IMR-90 (cell line): ENCODE measurements at regions not wholly inside any gene's neighbourhood (a gene's known extent, or its start where the extent isn't known, plus 50 kb on each side); places are given as distances from the start of the nearest gene placed in this dataset.

ENCODE experiments used
- ATAC-seq: fragments of 200-7000 bp; cut with Tn5 transposase; 2 replicates; pipeline ENCODE4 v1.9.1; 2020; ENCODE audit warnings: low read depth, mild to moderate bottlenecking, moderate library complexity
- BruUV-seq: library from RNA; stranded (reverse); fragments of 400-500 nt; replicated peaks from 2 replicates; lab custom pipeline; 2021; lab: Mats Ljungman, UMichigan
- CTCF ChIA-PET: fragments of 300-600 bp; formaldehyde crosslinking; extraction: SDS; loops from one replicate; lab custom pipeline; 2021; ENCODE audit warnings: antibody characterized with exemption; lab: Yijun Ruan, JAX
- POLR2A ChIA-PET: fragments of 300-600 bp; sonication (Branson Sonifier 250); formaldehyde crosslinking; loops from one replicate; lab custom pipeline; 2022; ENCODE audit warnings: antibody characterized with exemption; ENCODE audit not compliant: unreplicated experiment; lab: Charles Lee
- DNase-seq: peaks from one replicate; pipeline ENCODE4 v3.0.0; 2013
- H2AFZ ChIP-seq: replicated peaks from 2 replicates; pipeline ENCODE3; 2013; ENCODE audit warnings: low read length, mild to moderate bottlenecking; ENCODE audit not compliant: poor library complexity
- H2AK5ac ChIP-seq: 2 replicates; pipeline ENCODE4 v1.6.1; 2013; ENCODE audit warnings: low read depth, low read length, inconsistent platforms
- H2AK9ac ChIP-seq: replicated peaks from 2 replicates; pipeline ENCODE3; 2013; ENCODE audit warnings: mild to moderate bottlenecking, low read depth, low read length, moderate library complexity; ENCODE audit not compliant: poor library complexity
- H2BK120ac ChIP-seq: 2 replicates; pipeline ENCODE4 v1.6.1; 2013; ENCODE audit warnings: low read depth, low read length, inconsistent platforms
- H2BK15ac ChIP-seq: 3 replicates; pipeline ENCODE4 v1.6.1; 2013; ENCODE audit warnings: low read depth, low read length, inconsistent platforms
- H2BK20ac ChIP-seq: 2 replicates; pipeline ENCODE4 v1.6.1; 2013; ENCODE audit warnings: low read depth, mild to moderate bottlenecking, inconsistent platforms, low read length, moderate library complexity
- H2BK5ac ChIP-seq: 2 replicates; pipeline ENCODE4 v1.6.1; 2013; ENCODE audit warnings: mild to moderate bottlenecking, low read depth, low read length, inconsistent platforms; ENCODE audit not compliant: poor library complexity, severe bottlenecking
- H3K14ac ChIP-seq: replicated peaks from 2 replicates; pipeline ENCODE4 v1.6.1; 2013; ENCODE audit warnings: low read depth, low read length, inconsistent platforms
- H3K18ac ChIP-seq: 2 replicates; pipeline ENCODE4 v1.6.1; 2013; ENCODE audit warnings: low read depth, low read length, control low read depth
- H3K23ac ChIP-seq: 2 replicates; pipeline ENCODE4 v1.6.1; 2013; ENCODE audit warnings: low read depth, low read length, inconsistent platforms
- H3K27ac ChIP-seq: 2 replicates; pipeline ENCODE4 v1.5.1; 2013; ENCODE audit warnings: mild to moderate bottlenecking, control low read depth, low read length; ENCODE audit not compliant: insufficient read depth
- H3K27me3 ChIP-seq: 2 replicates; pipeline ENCODE4 v1.6.1; 2013; ENCODE audit warnings: low read length; ENCODE audit not compliant: control insufficient read depth, insufficient read depth
- H3K36me3 ChIP-seq: 2 replicates; pipeline ENCODE4 v1.6.1; 2013; ENCODE audit warnings: low read length, mixed read lengths; ENCODE audit not compliant: control insufficient read depth, insufficient read depth
- H3K4ac ChIP-seq: 2 replicates; pipeline ENCODE4 v1.6.1; 2013; ENCODE audit warnings: low read depth, low read length, inconsistent platforms
- H3K4me1 ChIP-seq: 2 replicates; pipeline ENCODE4 v1.6.1; 2013; ENCODE audit warnings: low read length, mixed read lengths; ENCODE audit not compliant: control insufficient read depth, insufficient read depth
- H3K4me2 ChIP-seq: 2 replicates; pipeline ENCODE4 v1.6.1; 2013; ENCODE audit warnings: low read depth, mild to moderate bottlenecking, control low read depth, low read length, moderate library complexity
- H3K4me3 ChIP-seq: 2 replicates; pipeline ENCODE4 v1.5.1; 2013; ENCODE audit warnings: low read depth, mild to moderate bottlenecking, control low read depth, low read length, moderate library complexity; ENCODE audit not compliant: insufficient read depth
- H3K56ac ChIP-seq: 2 replicates; pipeline ENCODE4 v1.6.1; 2013; ENCODE audit warnings: low read length, inconsistent platforms; ENCODE audit not compliant: insufficient read depth; ENCODE audit errors: extremely low read depth
- H3K79me1 ChIP-seq, 2 experiments: 2 replicates each; pipeline ENCODE4 v1.6.1; 2013; ENCODE audit warnings: low read length in 2 of 2, inconsistent platforms in 1 of 2, low read depth in 1 of 2
- H3K9ac ChIP-seq: 2 replicates; pipeline ENCODE4 v1.6.1; 2013; ENCODE audit warnings: low read depth, low read length, control low read depth
- H3K9me1 ChIP-seq: 2 replicates; pipeline ENCODE4 v1.6.1; 2013; ENCODE audit warnings: low read length, inconsistent platforms; ENCODE audit not compliant: insufficient read depth
- H3K9me3 ChIP-seq: 2 replicates; pipeline ENCODE4 v1.6.1; 2013; ENCODE audit warnings: low read length; ENCODE audit not compliant: control insufficient read depth, insufficient read depth
- H4K20me1 ChIP-seq: 2 replicates; pipeline ENCODE4 v1.6.1; 2013; ENCODE audit warnings: low read length, inconsistent platforms; ENCODE audit not compliant: insufficient read depth
- H4K5ac ChIP-seq: 2 replicates; pipeline ENCODE4 v1.6.1; 2013; ENCODE audit warnings: mild to moderate bottlenecking, low read depth, low read length, control low read depth
- H4K8ac ChIP-seq, 2 experiments: 2 replicates each; pipeline ENCODE4 v1.6.1; 2013; ENCODE audit warnings: low read depth in 2 of 2, low read length in 2 of 2, control low read depth in 1 of 2, inconsistent platforms in 1 of 2
- H4K91ac ChIP-seq: 2 replicates; pipeline ENCODE4 v1.6.1; 2013; ENCODE audit warnings: low read depth, low read length, inconsistent platforms; ENCODE audit not compliant: insufficient read depth
- BHLHE40 ChIP-seq: fragments of 150-350 bp; IDR thresholded peaks from 2 replicates; pipeline ENCODE4 v1.6.1; 2016; ENCODE audit warnings: mild to moderate bottlenecking, low read depth, low read length
- CEBPB ChIP-seq: IDR thresholded peaks from 2 replicates; pipeline ENCODE4 v1.6.1; 2012; ENCODE audit warnings: low read depth, low read length, improper control_type of control experiment
- CHD1 ChIP-seq: IDR thresholded peaks from 2 replicates; pipeline ENCODE4 v1.6.1; 2012; ENCODE audit warnings: low read depth, low read length, improper control_type of control experiment
- CTCF ChIP-seq: conservative IDR thresholded peaks from 2 replicates; pipeline ENCODE4 v1.5.1; 2012; ENCODE audit warnings: mild to moderate bottlenecking, low read depth, low read length, improper control_type of control experiment
- FOS ChIP-seq: fragments of 150-350 bp; IDR thresholded peaks from 2 replicates; pipeline ENCODE4 v1.6.1; 2016; ENCODE audit warnings: low read depth, low read length
- MAFK ChIP-seq: IDR thresholded peaks from 2 replicates; pipeline ENCODE4 v1.6.1; 2012; ENCODE audit warnings: low read depth, low read length, improper control_type of control experiment
- MAZ ChIP-seq: IDR thresholded peaks from 2 replicates; pipeline ENCODE4 v1.6.1; 2012; ENCODE audit warnings: low read depth, mild to moderate bottlenecking, low read length, improper control_type of control experiment, moderate library complexity, borderline replicate concordance
- NFE2L2 ChIP-seq: fragments of 150-350 bp; IDR thresholded peaks from 2 replicates; pipeline ENCODE4 v1.6.1; 2016; ENCODE audit warnings: low read depth, mild to moderate bottlenecking, low read length
- POLR2A ChIP-seq: IDR thresholded peaks from 2 replicates; pipeline ENCODE4 v1.6.1; 2012; ENCODE audit warnings: mild to moderate bottlenecking, low read depth, low read length
- RAD21 ChIP-seq: IDR thresholded peaks from 2 replicates; pipeline ENCODE4 v1.6.1; 2012; ENCODE audit warnings: low read length, improper control_type of control experiment
- RCOR1 ChIP-seq: IDR thresholded peaks from 2 replicates; pipeline ENCODE4 v1.6.1; 2012; ENCODE audit warnings: mild to moderate bottlenecking, low read length, improper control_type of control experiment; ENCODE audit not compliant: insufficient replicate concordance
- RFX5 ChIP-seq: IDR thresholded peaks from 2 replicates; pipeline ENCODE4 v1.8.0; 2012; ENCODE audit warnings: low read depth, mild to moderate bottlenecking, low read length, moderate library complexity
- SMC3 ChIP-seq: fragments of 150-350 bp; IDR thresholded peaks from 2 replicates; pipeline ENCODE4 v1.6.1; 2016; ENCODE audit warnings: low read depth, mild to moderate bottlenecking, antibody characterized with exemption, low read length, moderate library complexity
- USF2 ChIP-seq: fragments of 150-350 bp; IDR thresholded peaks from 2 replicates; pipeline ENCODE4 v1.6.1; 2017; ENCODE audit warnings: mild to moderate bottlenecking, antibody characterized with exemption, low read length, low read depth
- WGBS, 2 experiments: methylation state at CpG; one replicate each; pipeline versions ENCODE4 v1.1.5 to v1.1.7; 2013; ENCODE audit warnings: missing lambda C conversion rate in 2 of 2; ENCODE audit not compliant: insufficient read length in 1 of 2; ENCODE audit errors: extremely low coverage in 2 of 2; 5-methylcytosine and 5-hydroxymethylcytosine counted together
- dilution Hi-C: fragments of 300-500 bp; cut with HindIII; formaldehyde crosslinking; loops from one replicate; pipeline ENCODE4 v1.14.3; 2018; ENCODE audit warnings: low sequenced_read_pairs; ENCODE audit not compliant: unreplicated experiment
- in situ Hi-C: fragments of 300-500 bp; cut with MboI; formaldehyde crosslinking; loops from 3 replicates; pipeline ENCODE4 v1.14.3; 2019; ENCODE audit warnings: low sequenced_read_pairs, inconsistent platforms, mixed read lengths
- intact Hi-C: fragments of 100-400 bp; cut with micrococcal nuclease; formaldehyde crosslinking; loops from 2 replicates; pipeline ENCODE4 v1.10.0; 2022
- TF ChIP-seq, protein P1 (sequence below): fragments of 150-350 bp; IDR thresholded peaks from 2 replicates; pipeline ENCODE4 v1.6.1; 2016; ENCODE audit warnings: low read depth, mild to moderate bottlenecking, low read length, moderate library complexity, borderline replicate concordance

- dilution Hi-C loops, result no loop called here
These were observed 177.1 kb upstream of the SULF2 start for GRCh38 chr20:47962286-47962963.

More at GRCh38 chr20:47962286-47962963, 177.1 kb upstream of the SULF2 start:
- no peak overlapping the region for H2AK9ac ChIP-seq
- no peak overlapping the region for H3K18ac ChIP-seq
- no peak for ATAC-seq
- no peak overlapping the region for H3K56ac ChIP-seq
- BruUV-seq, result no TSS peak
- H4K91ac ChIP-seq, result no peak overlapping the region
- in situ Hi-C loops (no loop called here), intact Hi-C loops (no loop called here)
- no peaks in the 10 kb centered on the region for H3K36me3 ChIP-seq
- H3K23ac ChIP-seq, result no peak overlapping the region
- H3K9me3 ChIP-seq, result no peaks in the 10 kb centered on the region
- DNase-seq, result no peak
- no peak overlapping the region for H2BK5ac ChIP-seq
- TF ChIP-seq POLR2A (no peak), NFE2L2 (no peak), MAZ (no peak), CHD1 (no peak), SMC3 (no peak), USF2 (no peak), CEBPB (no peak), MAFK (no peak), BHLHE40 (no peak), RAD21 (no peak), RFX5 (no peak), FOS (no peak), CTCF (no peak), RCOR1 (no peak)
- TF ChIP-seq, protein P1, sequence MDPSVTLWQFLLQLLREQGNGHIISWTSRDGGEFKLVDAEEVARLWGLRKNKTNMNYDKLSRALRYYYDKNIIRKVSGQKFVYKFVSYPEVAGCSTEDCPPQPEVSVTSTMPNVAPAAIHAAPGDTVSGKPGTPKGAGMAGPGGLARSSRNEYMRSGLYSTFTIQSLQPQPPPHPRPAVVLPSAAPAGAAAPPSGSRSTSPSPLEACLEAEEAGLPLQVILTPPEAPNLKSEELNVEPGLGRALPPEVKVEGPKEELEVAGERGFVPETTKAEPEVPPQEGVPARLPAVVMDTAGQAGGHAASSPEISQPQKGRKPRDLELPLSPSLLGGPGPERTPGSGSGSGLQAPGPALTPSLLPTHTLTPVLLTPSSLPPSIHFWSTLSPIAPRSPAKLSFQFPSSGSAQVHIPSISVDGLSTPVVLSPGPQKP, result no peak
- no peaks in the 10 kb centered on the region for H3K9me1 ChIP-seq
- H3K4ac ChIP-seq, result no peak overlapping the region
- no peak overlapping the region for H2AFZ ChIP-seq
- no peaks in the 10 kb centered on the region for H4K20me1 ChIP-seq
- no peak overlapping the region for H4K5ac ChIP-seq
- no CpG with 5 or more reads among the region's 7 CpGs for WGBS, 2 experiments
- no peak overlapping the region for H4K8ac ChIP-seq
- H3K4me2 ChIP-seq, result no peak overlapping the region
- H2AK5ac ChIP-seq, result no peak overlapping the region
- no peak overlapping the region for H3K27ac ChIP-seq
- H2BK15ac ChIP-seq, result no peak overlapping the region
- CTCF ChIA-PET, result no interaction called here
- H3K14ac ChIP-seq, result no peak overlapping the region
- no peaks in the 10 kb centered on the region; the same call in 1 of the 2 replicates for H3K27me3 ChIP-seq
- no peak overlapping the region for H3K4me3 ChIP-seq
- H2BK120ac ChIP-seq, result no peak overlapping the region
- H3K9ac ChIP-seq, result no peak overlapping the region
- POLR2A ChIA-PET, result no interaction called here
- no peaks in the 10 kb centered on the region; the same call in 1 of the 2 replicates for H3K4me1 ChIP-seq
- H3K79me1 ChIP-seq, result no peaks in the 10 kb centered on the region
- no peak overlapping the region for H2BK20ac ChIP-seq
